CD14-positive monocyte (primary cell): ENCODE measurements at regions not wholly inside any gene's neighbourhood (a gene's known extent, or its start where the extent isn't known, plus 50 kb on each side); places are given as distances from the start of the nearest gene placed in this dataset.

Experiments
- DNase-seq, 3 donors: peaks; one replicate each; pipeline ENCODE4 v3.0.0-alpha.2; 2011 to 2022
- H2AFZ ChIP-seq: 2 replicates; pipeline ENCODE4 v1.6.0; 2012; ENCODE audit warnings: mild to moderate bottlenecking, low read depth, low read length, inconsistent platforms; ENCODE audit not compliant: insufficient read depth, poor library complexity, severe bottlenecking
- H3K27ac ChIP-seq, 2 donors: 1 replicate in 1 of 2; 2 replicates in 1 of 2; pipeline ENCODE4 v1.5.1; 2012 to 2013; ENCODE audit warnings: low read length in 2 of 2, control low read depth in 1 of 2, inconsistent platforms in 1 of 2, low read depth in 1 of 2, mild to moderate bottlenecking in 1 of 2
- H3K27me3 ChIP-seq, 2 donors: one replicate each; pipeline versions ENCODE4 v1.6.0 to v1.6.1; 2011 to 2013; ENCODE audit warnings: low read length in 2 of 2; ENCODE audit not compliant: control insufficient read depth in 2 of 2, insufficient read depth in 2 of 2
- H3K36me3 ChIP-seq, 2 donors: replicated peaks in 1 of 2; 1 replicate in 1 of 2; 2 replicates in 1 of 2; pipeline versions ENCODE4 v1.5.1 to v1.6.1; 2012 to 2013; ENCODE audit warnings: low read length in 2 of 2, control low read depth in 1 of 2, inconsistent platforms in 1 of 2, mild to moderate bottlenecking in 1 of 2; ENCODE audit not compliant: insufficient read depth in 2 of 2, control insufficient read depth in 1 of 2
- H3K4me1 ChIP-seq, 2 donors: 1 replicate in 1 of 2; 2 replicates in 1 of 2; pipeline versions ENCODE4 v1.5.1 to v1.6.1; 2012 to 2013; ENCODE audit warnings: low read length in 2 of 2, control low read depth in 1 of 2, inconsistent platforms in 1 of 2, mild to moderate bottlenecking in 1 of 2, moderate library complexity in 1 of 2; ENCODE audit not compliant: insufficient read depth in 2 of 2, control insufficient read depth in 1 of 2
- H3K4me2 ChIP-seq: replicated peaks from 2 replicates; pipeline ENCODE3; 2012; ENCODE audit warnings: low read length, moderate library complexity, mild to moderate bottlenecking; ENCODE audit not compliant: poor library complexity, severe bottlenecking; ENCODE audit errors: extremely low read depth
- H3K4me3 ChIP-seq, 3 experiments: fragments of 200-600 bp in 1 of 3; sonication (generic) in 1 of 3; replicated peaks in 1 of 3; 1 replicate in 2 of 3; 2 replicates in 1 of 3; pipeline ENCODE4 v1.5.1; 2011 to 2013; ENCODE audit warnings: low read length in 3 of 3, mild to moderate bottlenecking in 3 of 3, control low read depth in 2 of 3, low read depth in 2 of 3, inconsistent platforms in 1 of 3, moderate library complexity in 1 of 3
- H3K79me2 ChIP-seq: 2 replicates; pipeline ENCODE4 v1.6.0; 2012; ENCODE audit warnings: mild to moderate bottlenecking, control low read depth, inconsistent platforms, low read length, moderate library complexity; ENCODE audit not compliant: insufficient read depth
- H3K9ac ChIP-seq: 2 replicates; pipeline ENCODE4 v1.6.0; 2017; ENCODE audit warnings: low read length, mild to moderate bottlenecking; ENCODE audit not compliant: insufficient read depth, poor library complexity, severe bottlenecking
- H3K9me3 ChIP-seq, 2 donors: replicated peaks in 1 of 2; 1 replicate in 1 of 2; 2 replicates in 1 of 2; pipeline versions ENCODE4 v1.5.1 to v1.6.1; 2012 to 2013; ENCODE audit warnings: low read length in 2 of 2, control low read depth in 1 of 2; ENCODE audit not compliant: control insufficient read depth in 1 of 2, insufficient read depth in 1 of 2
- H4K20me1 ChIP-seq: 2 replicates; pipeline ENCODE4 v1.6.0; 2012; ENCODE audit warnings: mild to moderate bottlenecking, low read length, control low read depth, moderate library complexity; ENCODE audit not compliant: insufficient read depth
- H3K27ac Mint-ChIP-seq, 7 donors: one replicate each; pipeline ENCODE4 v1.8.0; 2020; ENCODE audit warnings: mild to moderate bottlenecking in 7 of 7, mixed read lengths in 7 of 7, moderate library complexity in 6 of 7, inconsistent platforms in 2 of 7
- H3K27me3 Mint-ChIP-seq, 3 donors: one replicate each; pipeline ENCODE4 v1.8.0; 2021 to 2022; ENCODE audit warnings: low read depth in 3 of 3, mild to moderate bottlenecking in 3 of 3, mixed read lengths in 3 of 3, moderate library complexity in 3 of 3, inconsistent platforms in 1 of 3
- H3K36me3 Mint-ChIP-seq, 2 donors: one replicate each; pipeline ENCODE4 v1.8.0; 2020; ENCODE audit warnings: mixed read lengths in 2 of 2, inconsistent platforms in 1 of 2, mild to moderate bottlenecking in 1 of 2
- H3K4me1 Mint-ChIP-seq: one replicate; pipeline ENCODE4 v1.8.0; 2020; ENCODE audit warnings: mild to moderate bottlenecking, mixed read lengths
- H3K4me3 Mint-ChIP-seq, 2 donors: one replicate each; pipeline ENCODE4 v1.8.0; 2020; ENCODE audit warnings: mild to moderate bottlenecking in 2 of 2, mixed read lengths in 2 of 2, moderate library complexity in 1 of 2
- H3K9me3 Mint-ChIP-seq, 7 donors: one replicate each; pipeline ENCODE4 v1.8.0; 2020 to 2022; ENCODE audit warnings: mixed read lengths in 7 of 7, mild to moderate bottlenecking in 6 of 7, moderate library complexity in 6 of 7, inconsistent platforms in 2 of 7
- CTCF ChIP-seq: fragments of 200-600 bp; IDR thresholded peaks from one replicate; pipeline ENCODE4 v1.8.0; 2022; ENCODE audit warnings: antibody characterized with exemption, mild to moderate bottlenecking
- WGBS: methylation state at CpG from one replicate; pipeline ENCODE4 v1.1.5; 2013; ENCODE audit warnings: missing lambda C conversion rate; ENCODE audit not compliant: insufficient coverage; 5-methylcytosine and 5-hydroxymethylcytosine counted together
- intact Hi-C, 2 donors: fragments of 100-400 bp; cut with micrococcal nuclease; formaldehyde crosslinking; loops; one replicate each; pipeline versions ENCODE4 v1.15.0 to v1.15.1; 2023

- Mint-ChIP-seq H3K9me3 (peaks cover 0 to 4% (median 1%) of the 10 kb centered on the region in 7 donors), H3K27me3 (no peaks in the 10 kb centered on the region), H3K27ac (no peak overlapping the region), H3K4me3 (no peak overlapping the region), H3K4me1 (no peaks in the 10 kb centered on the region), H3K36me3 (no peaks in the 10 kb centered on the region)
- Histone ChIP-seq H3K9me3 (no peaks in the 10 kb centered on the region), H3K4me3 (no peak overlapping the region), H3K36me3 (no peaks in the 10 kb centered on the region), H4K20me1 (no peaks in the 10 kb centered on the region), H3K27ac (no peak overlapping the region), H3K9ac (no peak overlapping the region), H3K4me2 (no peak overlapping the region), H2AFZ (no peak overlapping the region), H3K79me2 (no peaks in the 10 kb centered on the region), H3K27me3 (no peaks in the 10 kb centered on the region), H3K4me1 (no peaks in the 10 kb centered on the region)
- intact Hi-C loops: no loop called here
- DNase-seq: no peak
- WGBS: no CpG with 5 or more reads among the region's 2 CpGs
- no peak for TF ChIP-seq CTCF
Measured at GRCh38 chr21:16154951-16155635, 425.3 kb downstream of the USP25 start.

- DNase-seq: no peak
- Mint-ChIP-seq H3K9me3 (peaks cover 0 to 3% (median 2%) of the 10 kb centered on the region in 7 donors), H3K27me3 (no peaks in the 10 kb centered on the region), H3K4me3 (no peak overlapping the region), H3K4me1 (no peaks in the 10 kb centered on the region), H3K36me3 (no peaks in the 10 kb centered on the region), H3K27ac (no peak overlapping the region)
- Histone ChIP-seq H3K36me3 (no peaks in the 10 kb centered on the region), H3K4me1 (no peaks in the 10 kb centered on the region), H3K79me2 (no peaks in the 10 kb centered on the region), H3K4me3 (no peak overlapping the region), H2AFZ (no peak overlapping the region), H3K4me2 (no peak overlapping the region), H3K9me3 (no peaks in the 10 kb centered on the region), H3K27ac (no peak overlapping the region), H3K27me3 (no peaks in the 10 kb centered on the region), H3K9ac (no peak overlapping the region), H4K20me1 (no peaks in the 10 kb centered on the region)
- intact Hi-C loops: no loop called here
- no peak for TF ChIP-seq CTCF
Measured at GRCh38 chr21:16156841-16157489, 427.2 kb downstream of the USP25 start.
